ENCODE measurements at regions not wholly inside any gene's neighbourhood (a gene's known extent, or its start where the extent isn't known, plus 50 kb on each side); places are given as distances from the start of the nearest gene placed in this dataset.
"Not testable (repeated sequence)": the region's sequence is repeated elsewhere in the genome, so short reads cannot be mapped to it uniquely, and the experiment has no call there.

GRCh38 chr21:17105932-17106331 lies 406.9 kb upstream of the CXADR start:
- no peak for DNase-seq

- no peak for DNase-seq
Observed at GRCh38 chr21:17114045-17114444, 398.8 kb upstream of the CXADR start.

GRCh38 chr21:17118638-17119384 lies 394.0 kb upstream of the CXADR start:
- DNase-seq: no peak

- no peak for DNase-seq
Observed at GRCh38 chr21:17119466-17120297, 393.2 kb upstream of the CXADR start.

GRCh38 chr21:17127395-17127794 lies 385.4 kb upstream of the CXADR start:
- DNase-seq: not testable (repeated sequence)

GRCh38 chr21:17128132-17128531 lies 384.7 kb upstream of the CXADR start:
- DNase-seq: no peak

- DNase-seq: not testable (repeated sequence)
Observed at GRCh38 chr21:17139159-17139558, 373.7 kb upstream of the CXADR start.

- DNase-seq: no peak
Observed at GRCh38 chr21:17139696-17140095, 373.1 kb upstream of the CXADR start.

GRCh38 chr21:17146426-17146825 lies 366.4 kb upstream of the CXADR start:
- no peak for DNase-seq

- DNase-seq: no peak
Observed at GRCh38 chr21:17159697-17160096, 353.1 kb upstream of the CXADR start.

GRCh38 chr21:17185674-17186073 lies 327.2 kb upstream of the CXADR start:
- no peak for DNase-seq

- no peak for DNase-seq
Observed at GRCh38 chr21:17189963-17190362, 322.9 kb upstream of the CXADR start.

GRCh38 chr21:17191346-17191993 lies 321.4 kb upstream of the CXADR start:
- no peak for DNase-seq

- no peak for DNase-seq
Observed at GRCh38 chr21:17195351-17195750, 317.5 kb upstream of the CXADR start.

- no peak for DNase-seq
Observed at GRCh38 chr21:17195976-17196375, 316.9 kb upstream of the CXADR start.

GRCh38 chr21:17196623-17197022 lies 316.2 kb upstream of the CXADR start:
- DNase-seq: no peak

GRCh38 chr21:17197996-17198395 lies 314.8 kb upstream of the CXADR start:
- no peak for DNase-seq

- DNase-seq: no peak
Observed at GRCh38 chr21:17200250-17200649, 312.6 kb upstream of the CXADR start.

- no peak for DNase-seq
Observed at GRCh38 chr21:17201741-17202260, 311.0 kb upstream of the CXADR start.

GRCh38 chr21:17214801-17215200 lies 298.0 kb upstream of the CXADR start:
- no peak for DNase-seq

- DNase-seq: not testable (repeated sequence)
Observed at GRCh38 chr21:17219050-17219449, 293.8 kb upstream of the CXADR start.

- DNase-seq: no peak
Observed at GRCh38 chr21:17231124-17231523, 281.7 kb upstream of the CXADR start.

GRCh38 chr21:17231771-17232170 lies 281.1 kb upstream of the CXADR start:
- no peak for DNase-seq

- DNase-seq: no peak
Observed at GRCh38 chr21:17238468-17238867, 274.4 kb upstream of the CXADR start.
